Activated T-cell treated with anti-CD3 and anti-CD28 coated beads, Interleukin-2, amount 50 U/mL, for 4 hours (primary cell): ENCODE measurements at regions not wholly inside any gene's neighbourhood (a gene's known extent, or its start where the extent isn't known, plus 50 kb on each side); places are given as distances from the start of the nearest gene placed in this dataset.

Experiments
- ATAC-seq, 2 donors: fragments of 200-7000 bp; cut with Tn5 transposase; one replicate each; pipeline ENCODE4 v1.10.0; 2021
- DNase-seq: peaks from one replicate; pipeline ENCODE4 v3.0.0-alpha.2; 2020
- H3K27me3 Mint-ChIP-seq: one replicate; pipeline ENCODE4 v1.8.0; 2021; ENCODE audit warnings: low read depth, mixed read lengths
- H3K36me3 Mint-ChIP-seq: one replicate; pipeline ENCODE4 v1.8.0; 2022; ENCODE audit warnings: mixed read lengths; ENCODE audit not compliant: insufficient read depth
- H3K4me1 Mint-ChIP-seq: one replicate; pipeline ENCODE4 v1.8.0; 2021; ENCODE audit warnings: low read depth, mixed read lengths
- H3K4me3 Mint-ChIP-seq: one replicate; pipeline ENCODE4 v1.8.0; 2021; ENCODE audit warnings: mild to moderate bottlenecking, moderate library complexity, mixed read lengths
- H3K9me3 Mint-ChIP-seq: one replicate; pipeline ENCODE4 v1.8.0; 2021; ENCODE audit warnings: mixed read lengths

DNA sequence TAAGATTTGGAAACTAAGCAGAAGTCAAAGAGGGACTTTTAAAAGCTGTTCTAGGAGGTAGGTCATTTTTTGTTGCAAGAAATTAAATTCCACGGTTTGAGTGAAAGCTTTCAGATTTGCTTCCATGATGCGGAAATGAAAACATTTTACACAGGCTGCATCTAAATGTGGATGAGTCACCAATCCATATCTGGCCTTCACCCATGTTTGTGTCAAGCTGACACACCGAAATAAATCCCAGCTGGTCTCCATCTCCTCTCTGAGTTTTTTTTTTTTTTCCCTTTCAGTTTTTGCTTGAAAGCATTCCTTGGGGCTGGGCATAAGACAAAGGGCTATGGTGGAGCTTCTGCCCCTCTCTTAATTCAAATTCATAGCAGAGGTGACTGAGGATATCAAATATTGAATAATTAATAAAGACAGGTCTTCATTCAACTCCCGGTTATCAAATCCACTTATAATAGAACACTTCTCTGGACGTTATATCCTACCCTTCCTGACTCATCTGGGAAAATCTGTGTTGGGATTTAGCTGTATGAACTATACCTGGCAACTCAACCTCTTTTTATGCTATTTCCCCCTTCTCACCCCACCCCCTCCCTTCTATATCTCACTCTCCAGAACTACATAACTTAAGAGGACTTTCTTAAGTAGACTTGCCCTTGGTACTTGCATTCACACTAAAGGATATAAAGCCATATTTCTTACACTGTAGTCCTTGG lies 558.3 kb upstream of the GCFC2 start:
- Mint-ChIP-seq H3K4me3 (no peak overlapping the region), H3K4me1 (no peaks in the 10 kb centered on the region), H3K27me3 (no peaks in the 10 kb centered on the region), H3K36me3 (no peaks in the 10 kb centered on the region), H3K9me3 (peaks cover 6% of the 10 kb centered on the region)
- ATAC-seq (no peak), DNase-seq (no peak)

DNA sequence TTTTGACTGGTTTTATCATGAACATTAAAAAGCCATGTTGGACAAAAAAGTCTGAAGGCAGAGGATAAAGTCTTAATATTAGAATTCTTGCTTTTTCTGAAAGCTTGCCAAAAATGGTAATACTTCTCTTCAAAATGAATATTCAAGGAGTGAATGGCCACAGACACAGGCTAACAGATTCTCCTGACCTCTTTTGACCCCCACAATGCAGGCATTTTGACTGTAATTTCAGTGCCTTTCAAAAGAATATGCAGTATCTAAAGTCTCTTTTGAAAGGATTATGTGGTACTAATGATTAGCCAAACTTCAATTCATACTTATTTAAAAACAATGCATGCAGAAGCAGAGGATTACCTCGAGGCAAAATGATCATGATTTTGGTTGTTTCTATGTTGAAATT lies 557.8 kb upstream of the GCFC2 start:
- no peak for ATAC-seq
- Mint-ChIP-seq H3K36me3 (no peaks in the 10 kb centered on the region), H3K4me1 (no peaks in the 10 kb centered on the region), H3K27me3 (no peaks in the 10 kb centered on the region), H3K9me3 (peaks cover 6% of the 10 kb centered on the region), H3K4me3 (no peak overlapping the region)
- no peak for DNase-seq

DNA sequence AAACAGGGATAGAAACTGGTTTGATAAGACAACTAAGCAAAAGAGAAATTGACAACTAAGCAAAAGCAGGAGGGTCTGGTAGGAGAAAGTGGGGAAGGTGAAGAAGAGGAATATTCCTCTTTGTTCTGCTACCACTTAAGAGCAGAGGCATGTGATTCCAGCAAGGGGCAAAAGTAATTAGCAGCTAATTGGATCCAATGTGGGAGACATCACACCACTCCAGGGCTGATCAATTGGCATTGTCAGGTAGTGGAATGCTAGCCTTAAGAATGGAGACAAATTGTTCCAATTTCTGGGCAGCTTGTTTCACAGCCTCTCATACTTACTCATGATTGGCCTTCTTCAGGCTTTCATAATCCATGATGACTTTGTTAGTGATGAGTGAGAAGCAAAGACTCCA lies 547.1 kb upstream of the GCFC2 start:
- DNase-seq (no peak), ATAC-seq (no peak)
- H3K4me3 Mint-ChIP-seq = no peak overlapping the region
- no peaks in the 10 kb centered on the region for H3K36me3 Mint-ChIP-seq
- H3K4me1 Mint-ChIP-seq = no peaks in the 10 kb centered on the region
- H3K27me3 Mint-ChIP-seq = no peaks in the 10 kb centered on the region
- peaks cover 3% of the 10 kb centered on the region for H3K9me3 Mint-ChIP-seq

DNA sequence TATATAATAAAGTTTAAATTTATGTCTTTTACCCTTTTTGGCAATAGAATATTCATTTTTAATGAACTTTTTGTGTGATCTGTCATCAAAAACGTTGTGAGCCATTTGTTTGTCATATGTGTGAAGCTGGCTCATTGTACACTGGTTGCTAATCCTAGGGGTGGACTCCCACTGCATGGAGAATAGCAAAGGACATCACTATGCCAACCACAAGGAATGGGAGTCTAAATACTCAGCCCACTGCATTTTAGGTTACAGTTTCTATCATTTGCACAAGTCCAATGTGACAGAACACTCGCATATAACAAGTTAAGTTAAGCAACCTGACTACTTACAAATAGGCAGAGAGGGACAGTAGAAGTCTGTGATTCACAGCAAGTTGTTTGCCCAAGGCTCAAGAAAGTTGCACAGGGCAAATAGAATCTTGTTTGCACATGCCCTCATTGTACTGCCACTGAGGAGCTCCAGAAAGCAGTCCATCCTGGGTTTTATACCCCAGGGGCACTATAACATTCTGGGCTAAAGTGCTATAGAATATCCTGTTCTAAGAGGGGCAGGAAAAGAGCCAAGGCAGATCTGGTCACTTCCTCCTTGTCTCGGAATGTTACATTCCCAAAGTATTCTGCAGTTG lies 545.9 kb upstream of the GCFC2 start:
- H3K36me3 Mint-ChIP-seq = no peaks in the 10 kb centered on the region
- H3K4me1 Mint-ChIP-seq = no peaks in the 10 kb centered on the region
- H3K4me3 Mint-ChIP-seq = no peak overlapping the region
- DNase-seq (no peak), ATAC-seq (no peak)
- H3K9me3 Mint-ChIP-seq = peaks cover under 1% of the 10 kb centered on the region
- H3K27me3 Mint-ChIP-seq = no peaks in the 10 kb centered on the region

DNA sequence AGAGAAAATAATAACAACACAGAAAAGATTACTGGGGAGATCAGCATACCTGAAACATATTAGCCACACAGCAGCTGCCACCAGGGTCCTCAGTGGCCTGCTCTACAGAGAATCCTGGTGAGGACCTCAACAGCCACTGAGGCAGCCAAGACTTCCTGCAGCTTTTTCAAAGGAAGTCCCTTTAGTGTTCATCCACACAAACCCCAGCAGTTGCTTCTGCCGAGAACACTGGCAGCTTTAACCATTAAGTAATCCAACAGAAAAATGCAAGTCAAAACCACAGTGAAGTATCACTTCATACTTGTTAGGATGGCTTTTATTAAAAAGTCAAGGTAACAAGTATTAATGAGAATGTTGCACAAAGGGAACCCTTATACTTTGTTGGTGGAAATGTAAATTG lies 542.0 kb upstream of the GCFC2 start:
- ATAC-seq (no peak), DNase-seq (no peak)
- no peaks in the 10 kb centered on the region for H3K27me3 Mint-ChIP-seq
- peaks cover 5% of the 10 kb centered on the region for H3K9me3 Mint-ChIP-seq
- H3K4me3 Mint-ChIP-seq = no peak overlapping the region
- no peaks in the 10 kb centered on the region for H3K4me1 Mint-ChIP-seq
- H3K36me3 Mint-ChIP-seq = no peaks in the 10 kb centered on the region

DNA sequence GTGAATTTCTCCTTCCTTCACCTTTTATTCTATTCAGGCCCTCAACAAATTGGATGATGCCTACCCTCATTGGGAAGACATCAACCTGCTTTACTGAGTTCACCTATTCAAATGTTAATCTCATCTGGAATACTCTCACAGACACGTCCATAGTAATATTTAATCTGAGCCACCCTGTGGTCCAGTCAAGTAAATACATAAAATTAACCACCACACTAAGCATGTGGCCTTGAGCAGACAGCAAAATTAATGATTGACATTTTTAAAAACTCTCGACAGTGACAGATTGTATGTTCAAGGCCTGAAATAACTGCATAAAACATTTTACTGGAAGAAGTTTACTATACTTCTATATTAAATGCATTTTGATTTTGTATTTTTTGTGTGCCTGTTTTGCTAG lies 540.6 kb upstream of the GCFC2 start:
- DNase-seq (no peak), ATAC-seq (no peak)
- Mint-ChIP-seq H3K27me3 (no peaks in the 10 kb centered on the region), H3K4me3 (no peak overlapping the region), H3K36me3 (no peaks in the 10 kb centered on the region), H3K9me3 (peaks cover 5% of the 10 kb centered on the region), H3K4me1 (no peaks in the 10 kb centered on the region)

DNA sequence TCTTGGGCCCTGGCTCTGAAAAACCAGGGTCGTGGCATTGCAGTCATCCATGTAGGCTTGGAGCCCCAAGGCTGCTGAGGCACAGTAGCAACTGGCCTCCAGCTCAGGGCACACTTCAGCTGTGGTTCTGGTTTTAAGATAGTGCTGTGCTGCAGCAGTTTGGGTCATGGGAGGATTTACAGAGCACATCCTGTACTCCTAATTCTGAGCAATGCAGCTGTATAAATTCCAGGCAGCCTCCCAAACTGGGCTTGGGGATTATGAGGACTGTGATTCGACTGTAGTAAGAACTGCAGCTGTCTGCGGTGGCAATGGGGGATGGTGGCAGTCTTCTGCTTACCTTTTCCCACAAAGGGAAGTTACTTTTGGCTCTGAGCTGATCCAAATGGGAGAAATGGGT lies 536.3 kb upstream of the GCFC2 start:
- no peak overlapping the region for H3K4me3 Mint-ChIP-seq
- DNase-seq (no peak), ATAC-seq (no peak)
- no peaks in the 10 kb centered on the region for H3K36me3 Mint-ChIP-seq
- H3K9me3 Mint-ChIP-seq = peaks cover 7% of the 10 kb centered on the region
- H3K27me3 Mint-ChIP-seq = no peaks in the 10 kb centered on the region
- H3K4me1 Mint-ChIP-seq = no peaks in the 10 kb centered on the region

DNA sequence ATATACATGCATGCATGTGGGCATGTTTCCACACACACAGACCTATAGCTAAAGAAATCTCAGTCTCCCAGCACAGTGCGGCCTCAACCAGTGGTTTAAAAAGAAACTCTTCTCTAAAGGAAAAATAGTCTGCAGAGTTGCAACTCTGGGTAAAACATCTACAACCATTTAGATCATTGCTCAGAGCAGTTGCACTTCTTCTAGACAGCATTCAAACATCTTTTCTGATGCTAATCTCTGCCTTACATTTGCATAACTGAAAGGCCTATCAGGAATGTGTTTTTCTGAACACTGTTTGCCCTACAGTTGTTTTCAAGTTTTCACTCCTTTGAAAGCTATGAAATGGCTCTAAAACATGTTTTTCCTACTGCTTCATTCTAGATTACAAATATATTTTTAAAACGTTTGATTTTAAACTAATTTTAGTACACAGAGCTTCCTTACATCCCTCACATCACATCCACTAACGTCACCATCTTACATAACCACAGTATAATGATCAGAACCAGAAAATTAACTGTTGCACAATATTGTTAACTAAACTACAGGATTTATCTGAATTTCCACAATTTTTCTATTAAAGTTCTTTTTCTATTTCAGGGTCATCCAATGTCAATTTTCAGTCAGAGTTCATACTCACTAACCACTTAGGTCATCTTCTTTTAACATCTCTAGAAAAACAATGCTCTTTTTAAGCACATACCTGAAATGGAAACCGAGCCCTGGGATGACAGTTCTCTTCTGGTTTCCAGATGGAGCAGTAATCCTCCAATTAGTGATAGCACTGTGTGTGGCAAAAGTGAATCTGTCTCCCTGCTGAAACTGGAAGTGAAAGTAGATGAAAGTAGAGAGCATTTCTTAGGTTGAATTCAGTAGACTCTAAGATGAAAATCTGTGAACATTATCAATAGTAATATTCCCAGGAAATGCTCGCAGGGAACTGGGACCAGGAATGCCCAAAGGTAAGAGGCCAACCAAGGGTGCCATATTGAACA lies 501.6 kb upstream of the GCFC2 start:
- ATAC-seq = no peak
- H3K36me3 Mint-ChIP-seq = no peaks in the 10 kb centered on the region
- H3K4me1 Mint-ChIP-seq = no peaks in the 10 kb centered on the region
- H3K9me3 Mint-ChIP-seq = peaks cover 3% of the 10 kb centered on the region
- H3K4me3 Mint-ChIP-seq = no peak overlapping the region
- no peak for DNase-seq
- no peaks in the 10 kb centered on the region for H3K27me3 Mint-ChIP-seq

DNA sequence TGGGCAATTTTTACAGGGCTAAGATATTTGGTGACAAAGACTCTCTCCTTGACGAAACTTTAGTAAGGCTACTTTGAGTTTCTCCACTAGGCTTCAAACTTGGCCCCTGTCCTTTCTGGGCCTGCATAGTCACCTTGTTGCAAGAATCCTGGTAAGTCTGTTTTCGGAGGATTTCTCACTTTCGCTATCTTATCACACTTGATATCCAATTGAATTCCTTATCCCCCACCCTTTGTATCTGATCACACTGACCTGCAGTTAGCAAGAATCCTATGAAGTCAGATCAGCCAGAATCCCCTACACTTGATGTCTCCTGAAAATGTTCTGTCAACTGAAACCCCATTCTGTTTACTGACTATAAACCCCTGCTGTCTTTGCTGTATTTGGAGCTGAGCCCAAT lies 499.8 kb upstream of the GCFC2 start:
- DNase-seq = no peak
- ATAC-seq = no peak
- no peak overlapping the region for H3K4me3 Mint-ChIP-seq
- H3K9me3 Mint-ChIP-seq = no peaks in the 10 kb centered on the region
- H3K27me3 Mint-ChIP-seq = no peaks in the 10 kb centered on the region
- no peaks in the 10 kb centered on the region for H3K36me3 Mint-ChIP-seq
- no peaks in the 10 kb centered on the region for H3K4me1 Mint-ChIP-seq

DNA sequence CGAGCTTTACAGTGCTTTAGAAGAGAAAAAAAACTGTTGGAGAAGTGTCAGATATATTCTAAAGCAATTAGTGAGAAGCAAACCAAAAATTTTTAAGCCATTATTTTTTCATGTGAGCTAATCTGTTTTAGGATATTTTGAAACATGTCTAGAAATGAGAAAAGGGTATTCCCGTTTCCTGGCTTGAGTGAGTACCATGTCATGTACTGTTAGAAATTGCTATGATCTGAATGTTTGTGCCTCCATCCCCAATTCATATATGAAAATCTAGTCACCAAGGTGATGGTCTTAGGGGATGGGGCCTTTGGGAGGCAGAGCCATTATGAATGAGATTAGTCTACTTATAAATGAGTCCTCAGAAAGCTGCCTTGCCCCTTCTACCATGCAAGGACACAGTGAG lies 493.3 kb upstream of the GCFC2 start:
- H3K4me1 Mint-ChIP-seq = no peaks in the 10 kb centered on the region
- H3K27me3 Mint-ChIP-seq = no peaks in the 10 kb centered on the region
- H3K4me3 Mint-ChIP-seq = no peak overlapping the region
- H3K36me3 Mint-ChIP-seq = no peaks in the 10 kb centered on the region
- DNase-seq (no peak), ATAC-seq (no peak)
- H3K9me3 Mint-ChIP-seq = peaks cover 7% of the 10 kb centered on the region

DNA sequence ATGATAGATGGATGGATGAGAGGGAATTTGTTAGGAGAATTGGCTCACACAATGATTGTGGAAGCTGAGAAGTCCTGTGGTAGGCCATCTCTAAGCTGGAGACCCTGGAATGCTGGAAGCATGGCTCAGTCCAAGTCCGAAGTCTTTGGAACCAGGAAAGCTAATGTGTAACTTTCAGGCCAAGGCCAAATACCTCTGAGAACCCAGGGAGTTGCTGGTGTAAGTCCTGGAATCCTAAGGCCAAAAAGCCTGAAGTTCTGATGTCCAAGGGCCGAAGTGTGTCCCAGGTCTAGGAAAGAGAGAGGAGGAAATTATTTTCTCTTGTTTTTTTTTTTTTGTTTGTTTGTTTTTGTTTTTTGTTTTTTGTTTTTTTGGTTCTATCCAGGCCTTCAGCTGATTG lies 492.2 kb upstream of the GCFC2 start:
- no peaks in the 10 kb centered on the region for H3K4me1 Mint-ChIP-seq
- no peaks in the 10 kb centered on the region for H3K27me3 Mint-ChIP-seq
- H3K4me3 Mint-ChIP-seq = no peak overlapping the region
- ATAC-seq (no peak), DNase-seq (no peak)
- no peaks in the 10 kb centered on the region for H3K36me3 Mint-ChIP-seq
- peaks cover 7% of the 10 kb centered on the region for H3K9me3 Mint-ChIP-seq

DNA sequence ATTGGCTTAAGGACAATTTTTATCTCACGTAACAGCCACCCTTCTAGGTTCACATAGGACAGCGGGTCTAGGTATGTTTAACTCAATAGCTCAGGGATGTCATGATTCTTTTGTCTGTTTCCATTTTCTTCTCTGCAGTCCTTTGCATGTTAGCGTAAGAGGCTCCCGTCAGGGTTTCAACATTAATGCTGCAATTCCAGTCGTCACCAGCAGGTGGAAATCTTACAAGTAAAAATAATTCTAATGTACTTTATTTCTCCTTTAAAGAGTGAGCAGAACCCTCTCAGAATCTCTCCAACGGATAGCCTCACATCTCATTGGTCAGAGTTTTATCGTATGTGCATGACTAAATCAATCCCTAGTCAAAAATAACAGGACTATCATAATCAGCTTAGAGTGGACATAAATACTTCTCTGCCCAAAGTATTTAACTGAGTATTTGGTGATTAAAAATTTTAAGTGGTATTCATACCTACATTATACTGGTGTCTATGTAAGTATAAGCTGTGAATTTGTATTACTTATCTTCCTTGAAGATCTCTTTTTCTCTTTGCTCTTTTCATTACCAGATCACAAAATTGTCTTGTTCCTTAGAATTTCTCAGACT lies 487.2 kb upstream of the GCFC2 start:
- no peak overlapping the region for H3K4me3 Mint-ChIP-seq
- DNase-seq = no peak
- H3K36me3 Mint-ChIP-seq = no peaks in the 10 kb centered on the region
- H3K27me3 Mint-ChIP-seq = no peaks in the 10 kb centered on the region
- ATAC-seq = no peak
- H3K9me3 Mint-ChIP-seq = no peaks in the 10 kb centered on the region
- no peaks in the 10 kb centered on the region for H3K4me1 Mint-ChIP-seq

DNA sequence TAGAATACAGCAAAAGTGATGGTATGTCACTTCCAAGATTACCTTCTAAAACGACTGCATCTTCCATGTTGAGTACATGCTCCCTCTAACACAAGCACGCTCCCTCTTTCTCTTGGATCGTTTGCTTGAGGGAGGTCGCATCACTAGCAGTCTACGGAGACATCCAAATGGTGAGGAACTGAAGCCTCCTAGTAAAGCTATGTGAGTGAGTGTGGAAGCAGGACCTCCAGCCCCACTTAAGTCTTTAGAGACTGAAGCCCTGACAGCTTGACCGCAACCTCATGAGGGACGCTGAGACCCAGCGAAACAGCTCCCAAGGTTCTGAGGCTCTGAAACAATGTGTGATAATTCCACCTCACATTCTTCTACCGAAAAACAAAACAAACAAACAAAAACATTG lies 486.7 kb upstream of the GCFC2 start:
- no peak for ATAC-seq

DNA sequence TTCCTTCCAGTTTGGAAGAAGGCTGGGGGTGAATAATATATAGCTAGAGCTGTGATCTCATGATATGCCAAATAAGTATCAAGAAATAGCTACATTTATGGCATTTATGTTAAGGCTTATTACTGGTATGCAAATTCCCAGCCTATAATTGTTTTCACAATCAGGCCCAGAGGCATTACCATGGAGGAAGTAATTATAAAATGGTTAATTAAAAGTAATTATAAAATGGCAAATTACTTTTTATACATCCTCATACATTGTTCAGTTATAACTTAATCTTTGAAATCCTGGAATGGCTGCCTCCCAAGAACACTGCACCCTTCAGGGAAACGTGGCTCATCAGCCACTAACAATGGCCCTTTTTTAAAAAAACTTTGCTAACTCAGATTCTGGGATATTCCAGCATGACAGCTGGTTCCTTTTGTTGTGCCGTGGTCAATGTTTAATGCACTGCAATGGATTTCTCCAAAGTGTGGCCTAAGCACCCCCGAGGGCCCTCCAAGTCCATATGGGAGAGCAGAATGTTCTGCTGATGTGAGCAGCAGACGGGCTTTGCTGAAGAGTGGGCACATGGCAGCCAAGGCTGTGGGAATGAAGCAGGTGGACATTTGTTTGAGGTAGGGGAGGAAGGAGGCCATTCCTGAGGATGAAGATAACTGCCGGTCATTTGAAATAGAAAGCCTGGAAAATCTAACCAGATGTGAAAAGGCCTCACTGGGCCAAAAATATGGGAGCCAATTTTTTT lies 483.5 kb upstream of the GCFC2 start:
- ATAC-seq (no peak), DNase-seq (no peak)
- H3K4me1 Mint-ChIP-seq = no peaks in the 10 kb centered on the region
- H3K4me3 Mint-ChIP-seq = no peak overlapping the region
- H3K9me3 Mint-ChIP-seq = no peaks in the 10 kb centered on the region
- H3K36me3 Mint-ChIP-seq = no peaks in the 10 kb centered on the region
- H3K27me3 Mint-ChIP-seq = no peaks in the 10 kb centered on the region

More for the DNA sequence above, 486.7 kb upstream of the GCFC2 start:
- Mint-ChIP-seq H3K36me3 (no peaks in the 10 kb centered on the region), H3K27me3 (no peaks in the 10 kb centered on the region), H3K9me3 (no peaks in the 10 kb centered on the region), H3K4me1 (no peaks in the 10 kb centered on the region), H3K4me3 (no peak overlapping the region)
- no peak for DNase-seq
